Middle frontal gyrus (tissue), 1 donor: ENCODE measurements at regions not wholly inside any gene's neighbourhood (a gene's known extent, or its start where the extent isn't known, plus 50 kb on each side); places are given as distances from the start of the nearest gene placed in this dataset.
"Not testable (repeated sequence)": the region's sequence is repeated elsewhere in the genome, so short reads cannot be mapped to it uniquely, and the experiment has no call there.

Experiments used
- DNase-seq: peaks from one replicate; pipeline ENCODE4 v3.0.0-alpha.2; 2015; ENCODE audit warnings: low spot score; ENCODE audit errors: extremely low spot score

DNA sequence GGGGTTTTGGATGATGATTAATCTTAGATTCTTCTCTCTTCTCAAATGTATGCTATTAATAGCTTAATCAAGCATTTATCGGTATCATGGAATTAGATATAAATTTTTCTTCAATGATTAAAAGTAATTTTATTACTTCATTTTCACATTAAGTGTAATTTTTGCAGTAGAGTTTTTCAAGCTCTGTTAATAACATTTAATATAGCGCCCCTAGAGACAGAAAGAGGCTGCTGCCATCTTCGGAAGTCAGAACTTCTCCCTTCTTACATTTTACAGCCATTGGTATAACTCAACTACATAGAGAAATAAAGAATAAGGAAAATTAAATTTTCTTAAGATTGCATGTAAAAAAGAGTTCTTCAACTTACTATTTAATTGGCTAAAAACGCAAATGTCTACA is 540.3 kb downstream of the GABRG2 start:
- DNase-seq = no peak

DNA sequence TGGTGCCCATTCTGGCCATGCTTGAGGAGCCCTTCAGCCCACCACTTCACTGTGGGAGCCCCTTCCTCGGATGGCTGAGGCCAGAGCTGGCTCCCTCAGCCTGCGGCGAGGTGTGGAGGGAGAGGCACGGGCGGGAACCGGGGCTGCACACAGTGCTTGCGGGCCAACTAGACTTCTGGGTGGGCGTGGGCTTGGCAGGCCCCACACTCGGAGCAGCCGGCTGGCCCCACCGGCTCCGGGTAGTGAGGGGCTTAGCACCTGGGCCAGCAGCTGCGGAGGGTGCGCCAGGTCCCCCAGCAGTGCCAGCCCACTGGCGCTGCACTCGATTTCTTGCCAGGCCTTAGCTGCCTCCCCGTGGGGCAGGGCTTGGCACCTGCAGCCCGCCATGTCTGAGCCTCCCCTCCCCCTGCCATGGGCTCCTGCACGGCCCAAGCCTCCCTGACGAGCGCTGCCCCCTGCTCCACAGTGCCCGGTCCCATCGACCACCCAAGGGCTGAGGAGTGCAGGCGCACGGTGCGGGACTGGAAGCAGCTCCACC is 554.2 kb downstream of the GABRG2 start:
- DNase-seq = not testable (repeated sequence)

DNA sequence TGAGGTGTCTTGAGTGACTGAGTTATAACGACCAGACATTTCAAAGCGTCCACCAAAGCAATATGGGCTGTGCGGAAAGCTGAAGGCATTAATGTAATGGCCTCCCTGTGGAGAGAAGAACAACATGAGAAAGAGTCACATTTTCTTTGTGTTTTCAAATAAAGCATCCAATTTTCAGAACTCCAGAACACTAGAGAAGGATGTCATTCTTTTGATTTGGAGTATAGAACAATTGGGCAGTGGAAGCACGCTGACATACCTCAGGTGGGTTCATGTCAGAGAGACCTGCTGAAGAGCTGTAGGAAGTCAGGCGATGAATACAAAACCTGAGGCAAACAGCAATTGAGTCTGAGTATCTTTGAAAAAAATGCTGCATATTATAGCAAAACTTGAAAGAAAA is 556.5 kb downstream of the GABRG2 start:
- DNase-seq = no peak

DNA sequence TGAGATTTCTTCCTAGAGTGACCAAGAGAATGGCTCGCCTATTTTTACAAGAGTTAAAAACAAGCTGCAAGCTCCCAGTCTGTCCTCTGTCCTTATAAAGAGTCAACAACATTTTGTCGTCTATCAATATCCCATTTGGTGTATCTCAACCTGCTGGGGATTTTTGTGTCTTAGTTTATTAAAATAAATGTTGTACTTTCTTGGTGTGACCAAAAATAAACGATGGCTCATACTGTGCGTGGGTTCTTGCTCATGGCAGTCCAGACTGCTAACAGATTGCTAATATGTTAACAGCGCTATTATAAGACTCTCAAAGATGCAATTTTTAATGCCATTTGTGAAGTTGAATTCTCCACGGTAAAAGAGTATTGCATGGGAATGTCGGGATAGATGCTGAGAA is 569.9 kb downstream of the GABRG2 start:
- DNase-seq = peak; percentile 37

DNA sequence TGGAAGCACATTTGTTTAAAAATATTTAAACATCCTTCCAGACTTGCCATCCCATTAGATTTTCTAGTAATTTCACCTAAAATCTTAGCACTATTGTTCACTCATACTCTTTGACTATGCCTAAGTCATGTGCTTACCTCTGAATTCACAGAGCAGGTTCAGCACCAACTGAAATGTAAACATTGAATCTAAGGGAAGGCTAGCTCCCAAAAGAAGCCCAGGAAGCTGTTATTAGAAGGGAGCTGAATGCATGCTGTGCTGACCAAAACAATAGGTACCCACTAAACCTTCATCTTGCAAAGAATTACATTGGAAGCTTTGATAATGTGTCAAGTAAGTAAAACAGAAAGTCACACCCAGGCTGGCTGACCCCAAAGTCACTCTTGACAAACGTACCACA is 571.3 kb downstream of the GABRG2 start:
- no peak for DNase-seq

DNA sequence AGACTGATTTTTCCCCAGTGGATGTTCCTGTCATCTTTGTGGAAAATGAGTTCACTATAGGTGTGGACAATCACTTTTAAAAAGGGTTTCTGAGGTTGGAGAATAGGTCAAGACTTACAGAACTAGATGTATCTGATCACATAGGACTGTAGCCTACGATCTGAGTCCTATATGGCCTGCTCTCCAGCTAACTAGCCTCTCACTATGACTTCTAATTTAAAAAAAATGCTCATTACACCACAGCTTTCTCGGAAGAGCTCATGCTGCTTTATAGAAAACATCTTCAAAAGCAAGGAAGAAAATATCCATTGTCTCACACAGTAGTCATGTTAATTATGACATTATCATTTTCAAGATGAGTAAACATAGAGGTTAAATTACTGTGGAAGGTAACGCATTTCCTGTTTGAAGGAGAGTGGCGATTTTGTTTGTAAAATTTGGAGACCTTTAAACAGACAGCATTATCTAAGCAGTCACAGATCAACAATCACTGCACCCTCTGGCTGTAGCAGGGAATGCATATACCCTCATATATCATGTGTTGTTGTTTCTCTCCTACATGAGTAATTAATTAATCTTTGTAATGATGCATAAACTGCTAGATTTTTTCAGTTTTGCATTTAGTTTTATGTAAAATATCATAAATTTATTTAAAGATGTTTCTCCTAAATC is 573.7 kb downstream of the GABRG2 start:
- DNase-seq = no peak

DNA sequence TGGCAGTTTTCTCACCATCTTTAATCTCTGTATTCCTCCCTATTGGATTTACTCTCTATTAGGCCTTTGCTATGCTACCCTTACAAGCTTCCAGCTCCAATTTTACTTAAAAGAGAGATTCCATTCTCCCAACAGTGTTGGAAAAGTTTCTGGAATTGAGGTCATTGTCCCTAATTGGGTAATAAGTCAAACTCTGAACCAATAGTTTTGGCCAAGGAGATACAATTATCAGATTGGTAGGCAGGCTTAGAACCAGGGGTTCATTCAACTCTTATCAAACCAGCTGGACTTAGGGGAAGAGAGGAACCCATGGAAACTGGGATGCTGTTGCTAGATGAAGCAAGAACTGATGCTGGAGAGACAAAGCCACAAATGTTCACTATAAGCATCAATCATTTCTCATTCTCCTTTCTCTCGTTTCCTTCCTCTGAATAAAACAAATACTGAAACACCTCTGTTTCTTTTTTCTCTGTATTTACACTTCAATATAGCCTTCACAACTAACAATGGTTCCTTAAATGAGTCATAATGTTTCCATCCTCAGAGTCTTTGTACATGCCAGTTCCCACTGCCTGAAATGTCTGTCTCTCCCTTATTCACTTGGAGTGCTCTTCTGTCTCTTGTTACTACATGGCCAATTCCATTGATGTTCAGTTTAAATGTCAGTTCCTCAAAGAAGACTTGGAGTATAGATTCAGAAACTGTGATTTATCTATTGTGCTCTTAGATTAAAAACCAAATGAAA is 587.3 kb downstream of the GABRG2 start:
- DNase-seq = no peak

DNA sequence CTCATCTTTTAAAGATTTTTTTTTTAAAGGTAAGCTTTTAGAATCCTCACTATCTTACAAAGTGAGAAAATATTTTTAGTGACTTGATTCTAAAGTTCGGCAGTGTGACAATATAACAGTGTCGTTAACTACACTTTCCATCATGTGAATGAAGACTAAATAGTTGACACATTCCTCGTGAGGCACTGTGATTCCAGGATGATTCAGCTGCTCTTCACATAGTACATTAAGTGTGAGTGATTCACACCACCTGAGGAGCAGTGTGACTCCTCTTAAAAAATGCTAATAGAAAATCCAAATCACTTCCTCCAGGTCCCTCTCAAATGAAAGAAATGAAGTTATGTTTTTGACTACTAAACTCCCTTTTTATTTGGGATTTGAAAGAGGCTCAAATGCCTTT is 589.5 kb downstream of the GABRG2 start:
- no peak for DNase-seq

DNA sequence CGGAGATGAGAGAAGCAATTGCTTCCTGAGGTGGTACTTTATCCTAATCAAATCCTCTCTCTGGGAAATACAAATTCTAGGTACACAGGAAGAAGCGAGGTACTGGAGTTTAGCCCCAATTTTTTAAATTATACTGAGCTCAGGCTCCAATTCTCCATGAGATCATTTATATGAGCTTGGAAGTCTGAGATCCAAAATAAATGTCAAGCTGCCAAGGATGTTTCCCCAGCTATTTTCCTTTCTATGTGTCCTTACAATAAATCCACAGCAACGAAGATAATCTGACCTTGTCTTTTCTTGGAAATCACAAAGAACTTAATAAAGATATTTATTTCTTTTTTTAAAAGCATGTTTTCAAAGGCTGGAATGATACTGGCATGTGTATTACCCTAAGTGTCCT is 597.3 kb downstream of the GABRG2 start:
- no peak for DNase-seq

DNA sequence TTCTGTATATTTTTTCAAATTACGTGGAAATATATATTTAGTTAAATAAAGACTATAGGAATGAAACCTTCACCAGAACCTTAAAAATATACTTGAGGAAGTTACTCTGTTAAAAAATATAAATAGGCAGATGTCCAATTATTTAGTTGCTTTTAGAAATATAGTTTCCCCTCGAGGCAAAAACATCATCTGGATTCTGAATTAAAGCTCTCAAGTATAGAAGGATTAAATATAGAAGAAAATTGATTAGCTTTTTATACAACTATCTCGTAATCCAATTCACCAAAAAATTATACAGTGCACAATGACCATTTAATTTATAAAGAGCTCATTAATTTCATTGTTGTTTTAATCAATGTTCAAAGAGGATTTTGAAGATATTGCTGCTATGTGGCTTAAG is 601.4 kb downstream of the GABRG2 start:
- DNase-seq = no peak

DNA sequence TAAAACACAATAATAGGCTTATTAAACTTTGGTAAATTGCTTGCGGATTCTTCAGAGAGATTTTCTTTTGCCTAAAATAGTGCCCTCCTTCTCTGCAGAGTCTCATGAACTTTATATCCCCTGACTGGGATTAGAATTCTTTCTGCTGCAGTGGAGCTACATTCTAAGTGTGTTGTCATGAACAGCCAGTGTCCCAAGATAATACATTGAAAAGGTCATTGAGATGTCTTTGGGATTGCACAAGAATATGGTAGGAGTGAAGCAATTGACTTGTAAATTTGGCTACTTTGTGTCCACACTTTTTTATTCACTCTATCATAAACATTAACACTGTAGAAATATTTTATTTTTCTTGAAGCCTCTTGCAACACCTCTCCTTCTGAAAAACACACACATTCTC is 604.5 kb downstream of the GABRG2 start:
- DNase-seq = no peak

DNA sequence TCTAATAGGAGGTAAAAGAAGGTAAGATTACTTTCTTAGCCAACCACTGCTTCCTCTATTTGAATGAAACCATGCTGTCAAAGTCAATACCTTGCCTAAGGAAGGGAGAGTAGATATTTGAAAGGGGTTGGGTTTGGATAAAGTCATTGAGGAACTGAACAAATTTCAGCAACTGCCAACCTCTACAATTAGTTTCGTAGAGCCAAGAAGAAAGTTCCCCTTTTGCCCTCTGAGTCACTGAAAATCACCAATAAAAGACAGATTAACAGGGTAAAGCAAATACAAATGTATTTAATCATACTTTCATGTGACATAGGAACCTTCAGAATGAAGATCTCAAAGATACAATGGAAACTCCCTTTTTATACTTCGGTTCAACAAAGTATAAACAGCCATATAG is 615.7 kb downstream of the GABRG2 start:
- no peak for DNase-seq

DNA sequence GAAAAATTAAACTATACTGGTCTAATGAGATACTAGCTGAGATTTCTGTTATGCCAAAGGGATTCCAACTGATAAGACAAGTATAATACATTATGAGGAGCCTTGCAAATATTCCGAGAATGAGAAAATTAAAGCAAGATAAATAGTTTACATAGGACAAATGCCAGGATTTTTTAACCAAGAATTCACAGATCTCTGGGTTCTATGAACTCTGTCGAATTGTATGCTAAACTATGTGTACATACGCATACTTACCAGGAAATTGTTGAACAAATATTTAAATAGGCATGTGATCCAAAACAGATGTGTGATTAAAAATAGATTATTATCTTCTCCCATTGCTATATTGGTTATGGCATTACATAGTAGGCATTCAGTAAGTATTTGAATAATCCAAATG is 616.6 kb downstream of the GABRG2 start:
- DNase-seq = no peak

DNA sequence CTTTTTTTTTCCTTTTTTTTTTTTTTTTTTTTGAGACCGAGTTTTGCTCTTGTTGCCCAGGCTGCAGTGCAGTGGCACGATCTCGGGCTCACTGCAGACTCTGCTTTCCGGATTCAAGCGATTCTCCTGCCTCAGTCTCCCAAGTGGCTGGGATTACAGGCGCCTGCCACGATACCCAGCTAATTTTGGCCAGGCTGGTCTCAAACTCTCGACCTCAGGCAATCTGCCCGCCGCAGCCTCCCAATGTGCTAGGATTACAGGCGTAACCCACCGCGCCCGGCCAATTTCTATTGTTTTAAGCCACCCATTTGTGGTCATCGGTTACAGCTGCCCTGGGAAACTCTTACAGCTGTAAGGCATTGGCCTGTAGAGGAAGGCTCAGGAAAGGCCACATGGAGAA is 617.7 kb downstream of the GABRG2 start:
- DNase-seq = no peak

DNA sequence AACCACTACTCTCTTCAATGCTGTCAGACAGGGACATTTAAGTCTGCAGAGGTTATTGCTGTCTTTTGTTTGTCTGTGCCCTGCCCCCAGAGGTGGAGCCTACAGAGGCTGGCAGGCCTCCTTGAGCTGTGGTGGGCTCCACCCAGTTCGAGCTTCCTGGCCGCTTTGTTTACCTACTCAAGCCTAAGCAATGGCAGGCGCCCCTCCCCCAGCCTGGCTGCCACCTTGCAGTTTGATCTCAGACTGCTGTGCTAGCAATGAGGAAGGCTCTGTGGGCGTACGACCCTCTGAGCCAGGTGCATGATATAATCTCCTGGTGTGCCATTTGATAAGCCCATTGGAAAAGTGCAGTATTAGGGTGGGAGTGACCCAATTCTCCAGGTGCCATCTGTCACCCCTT is 628.7 kb downstream of the GABRG2 start:
- DNase-seq = not testable (repeated sequence)

DNA sequence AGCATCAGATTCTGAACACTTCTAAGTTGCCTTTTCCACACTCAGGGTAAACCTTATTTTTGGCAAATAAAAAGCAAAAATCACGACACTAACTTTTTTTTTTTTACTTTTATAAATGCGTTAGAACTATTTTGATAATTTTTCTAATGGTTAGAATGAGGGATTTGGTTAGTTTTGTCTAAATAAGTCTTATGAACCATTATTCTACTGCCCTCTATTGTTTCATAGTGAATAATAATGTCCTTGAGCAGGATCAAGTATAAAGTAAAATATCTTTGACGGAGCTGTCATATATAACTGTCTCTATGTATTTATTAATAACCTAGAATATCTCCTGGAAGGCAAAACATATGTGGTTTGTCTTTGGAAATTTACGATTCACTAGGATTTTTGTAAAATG is 631.8 kb downstream of the GABRG2 start:
- no peak for DNase-seq

DNA sequence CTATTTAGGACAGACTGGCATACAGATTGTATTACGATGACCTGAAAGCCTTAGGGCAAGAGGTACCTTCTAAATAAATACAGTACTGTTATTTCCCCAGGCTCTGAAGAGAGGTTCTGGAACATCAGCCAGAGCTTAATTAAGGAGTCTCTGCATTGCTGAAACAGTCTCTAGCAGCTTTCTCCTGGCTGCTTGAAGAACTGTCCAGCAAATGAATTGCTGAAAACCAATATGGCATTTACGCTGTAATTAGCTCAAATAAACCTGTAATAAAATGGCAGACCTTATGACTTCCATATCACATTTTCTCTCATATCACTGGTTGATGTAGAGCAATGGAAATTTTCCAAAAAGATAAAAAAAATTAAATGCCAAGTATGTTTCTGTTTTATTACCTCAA is 636.3 kb downstream of the GABRG2 start:
- no peak for DNase-seq

DNA sequence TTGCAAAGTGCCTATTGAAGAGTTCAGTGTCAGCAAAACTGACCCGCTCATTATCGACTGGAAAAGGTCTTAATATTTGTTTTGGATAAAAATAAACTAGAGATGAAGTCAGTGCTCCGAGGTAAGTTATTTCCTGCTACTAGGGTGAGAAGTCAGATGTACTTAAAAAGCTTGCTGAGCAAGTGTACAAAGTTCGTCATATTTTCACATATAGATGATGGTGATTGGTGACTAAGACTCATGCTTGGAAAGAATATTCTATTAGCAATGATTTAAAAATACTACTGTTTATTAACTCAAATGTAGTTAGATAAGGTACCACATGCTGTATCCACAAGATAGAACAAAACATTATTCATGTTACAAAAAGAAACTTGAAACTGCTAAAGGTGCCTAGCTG is 643.7 kb downstream of the GABRG2 start:
- DNase-seq = no peak

DNA sequence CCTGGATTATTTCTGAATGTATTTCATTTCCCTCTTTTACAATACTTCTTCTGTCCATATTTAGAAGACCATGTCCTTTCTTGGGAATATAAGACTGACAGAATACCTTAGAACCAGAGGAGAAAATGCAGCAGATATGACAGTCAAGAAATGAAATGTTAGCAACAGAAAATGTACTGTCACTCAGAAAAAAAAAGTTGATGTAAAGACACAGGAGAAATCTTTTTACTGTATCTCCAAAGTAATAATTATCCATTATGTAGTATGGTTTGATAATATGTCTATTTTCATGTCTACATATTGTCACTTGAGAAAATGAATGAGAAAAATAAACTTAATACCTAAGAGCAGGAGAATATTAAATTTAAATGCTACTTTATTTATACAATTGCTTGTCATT is 652.1 kb downstream of the GABRG2 start:
- DNase-seq = no peak

DNA sequence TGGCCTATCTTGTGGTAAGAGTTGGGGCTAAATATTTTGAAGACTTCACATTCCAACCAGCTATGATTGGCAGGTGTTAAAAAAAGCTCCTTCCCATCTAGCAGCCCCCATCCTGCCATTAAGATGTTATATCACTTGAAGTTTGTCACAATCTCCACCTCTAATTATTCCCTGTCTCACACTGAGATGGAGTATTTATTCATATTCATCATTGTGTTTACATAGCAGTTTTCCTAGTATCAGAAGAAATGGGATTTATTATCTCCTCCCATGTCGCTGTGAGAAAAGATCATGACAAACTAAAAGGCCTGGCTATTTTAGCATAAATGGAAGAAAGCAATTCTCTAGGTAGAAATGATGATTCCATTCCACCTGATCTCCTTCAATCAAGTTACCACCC is 653.6 kb downstream of the GABRG2 start:
- DNase-seq = no peak

DNA sequence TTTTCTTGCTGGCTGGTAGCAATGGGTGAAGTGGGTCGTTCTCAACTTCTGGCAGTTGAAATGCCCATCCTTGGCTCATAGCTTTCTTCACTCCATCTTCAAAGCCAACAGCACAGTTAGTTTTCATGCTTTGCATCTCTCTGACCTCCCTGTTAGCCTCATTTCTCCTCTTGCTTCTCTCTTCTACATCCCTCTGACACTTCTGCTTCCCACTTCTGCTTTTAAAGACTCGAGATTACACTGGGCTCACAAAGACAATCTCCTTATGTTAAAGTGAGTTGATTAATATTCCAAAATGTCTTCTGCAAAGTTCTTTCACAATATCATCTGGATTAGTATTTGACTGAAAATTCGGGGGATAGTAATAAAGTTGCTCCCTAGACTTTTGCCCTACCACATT is 684.8 kb upstream of the CCNG1 start:
- DNase-seq = no peak

DNA sequence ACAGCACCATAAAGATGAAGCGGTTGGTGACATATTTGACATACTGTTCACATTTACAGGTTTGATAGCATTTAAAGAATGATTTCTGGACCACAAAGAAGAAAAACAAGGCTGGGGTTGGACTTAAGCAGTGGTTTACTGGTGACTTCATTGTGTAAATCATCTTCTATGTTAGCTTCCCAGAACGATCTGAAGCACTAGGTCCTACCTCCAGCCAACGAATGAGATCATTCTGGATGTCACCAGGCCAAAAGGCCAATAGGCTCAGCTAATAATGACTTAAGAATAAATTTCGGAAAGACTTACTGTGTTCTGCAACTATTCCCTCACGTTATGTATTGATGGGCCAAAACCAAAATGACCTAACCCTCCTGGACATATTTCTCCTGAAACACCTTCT is 675.3 kb upstream of the CCNG1 start:
- no peak for DNase-seq

DNA sequence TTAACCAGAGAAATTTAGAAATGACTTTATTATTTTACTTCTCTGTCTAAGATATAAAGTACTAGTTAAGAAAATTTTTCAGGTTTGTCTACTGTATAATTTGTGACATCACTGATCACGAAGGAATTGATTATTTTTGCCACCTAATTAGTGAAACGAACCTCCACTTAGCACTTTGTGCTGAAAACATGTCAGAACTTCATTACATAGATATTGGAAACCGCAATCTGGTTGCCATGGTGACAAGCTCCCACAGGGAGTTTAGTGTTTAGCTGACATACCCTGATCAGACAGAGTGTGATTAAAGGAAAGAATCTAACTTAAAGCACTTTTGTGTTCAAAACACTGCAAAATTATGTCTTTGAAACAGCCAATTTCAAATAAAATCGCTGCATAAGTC is 668.4 kb upstream of the CCNG1 start:
- DNase-seq = no peak
